HG03060 (cell line): ENCODE measurements at regions not wholly inside any gene's neighbourhood (a gene's known extent, or its start where the extent isn't known, plus 50 kb on each side); places are given as distances from the start of the nearest gene placed in this dataset.
"Not testable (repeated sequence)": the region's sequence is repeated elsewhere in the genome, so short reads cannot be mapped to it uniquely, and the experiment has no call there.

Experiments
- ATAC-seq: cut with Tn5 transposase; IDR thresholded peaks from one replicate; pipeline ENCODE4 v1.9.1; 2021; ENCODE audit warnings: low read depth, moderate number of reproducible peaks; ENCODE audit not compliant: unreplicated experiment

DNA sequence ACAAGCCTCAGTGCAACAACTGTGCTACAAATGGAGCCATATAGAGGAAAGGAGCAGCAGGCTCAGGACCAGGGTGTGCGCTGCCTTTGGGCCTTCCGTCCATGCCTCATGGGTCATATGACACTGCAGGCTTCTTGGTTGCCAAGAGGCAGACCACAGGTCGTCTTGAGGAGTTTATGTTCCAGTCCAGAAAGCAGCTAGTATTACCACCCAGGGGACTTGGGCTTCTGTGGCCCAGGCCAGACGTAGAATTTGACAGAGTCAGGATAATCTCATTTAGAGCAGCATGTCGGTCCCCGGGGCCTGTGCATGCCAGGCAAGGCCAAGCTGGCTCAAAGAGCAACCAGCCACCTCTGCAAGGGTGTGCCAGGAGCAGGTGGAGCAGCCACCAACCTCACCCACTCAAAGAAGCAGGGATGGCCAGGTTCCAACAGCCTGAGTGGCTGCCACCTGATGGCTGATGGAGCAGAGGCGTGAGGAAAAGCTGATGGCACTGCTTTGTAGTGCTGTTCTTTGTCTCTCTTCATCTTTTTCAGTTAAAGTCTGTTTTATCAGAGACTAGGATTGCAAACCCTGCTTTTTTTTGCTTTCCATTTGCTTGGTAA lies 109.1 kb downstream of the CCDC74A start:
- ATAC-seq: not testable (repeated sequence)

- not testable (repeated sequence) for ATAC-seq
These were observed 111.4 kb downstream of the CCDC74A start for GRCh38 chr2:131639001-131639620.

DNA sequence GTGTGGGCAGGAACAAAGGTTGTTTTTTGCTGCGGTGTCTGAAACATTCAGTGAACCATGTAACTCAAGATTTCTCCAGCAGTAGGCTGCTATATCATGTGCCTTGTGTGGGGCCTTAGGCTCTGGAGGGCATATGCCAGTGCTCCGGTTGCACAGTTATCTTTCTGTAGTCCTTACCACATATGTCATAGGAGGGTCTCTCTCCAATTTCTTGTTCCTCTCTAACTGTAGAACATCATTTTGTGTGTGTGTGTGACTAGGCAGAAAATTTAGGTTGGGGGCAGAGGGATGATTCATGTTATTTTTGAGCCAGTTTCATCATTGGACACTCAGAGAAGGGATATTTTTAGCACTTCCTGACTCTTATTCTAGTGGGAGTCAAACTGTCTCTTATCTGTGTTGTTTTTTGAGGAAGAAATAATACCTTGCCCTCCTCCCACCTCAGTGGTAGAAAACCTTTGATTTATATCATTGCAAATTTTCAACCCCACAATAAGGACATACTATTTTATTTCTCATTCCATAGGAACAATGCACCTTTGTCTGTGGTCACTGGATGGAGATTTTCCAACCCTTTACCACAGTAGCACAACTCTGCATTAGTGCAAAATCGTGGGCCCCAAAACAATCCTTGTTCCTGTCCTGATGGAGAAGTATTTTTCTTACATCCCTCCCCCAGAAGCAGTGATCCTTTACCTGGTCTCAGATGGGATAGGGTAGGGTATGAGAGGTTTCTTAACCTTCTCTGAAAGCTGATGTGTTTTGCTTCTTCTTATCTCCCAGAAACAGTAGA lies 113.9 kb downstream of the CCDC74A start:
- ATAC-seq: no peak

DNA sequence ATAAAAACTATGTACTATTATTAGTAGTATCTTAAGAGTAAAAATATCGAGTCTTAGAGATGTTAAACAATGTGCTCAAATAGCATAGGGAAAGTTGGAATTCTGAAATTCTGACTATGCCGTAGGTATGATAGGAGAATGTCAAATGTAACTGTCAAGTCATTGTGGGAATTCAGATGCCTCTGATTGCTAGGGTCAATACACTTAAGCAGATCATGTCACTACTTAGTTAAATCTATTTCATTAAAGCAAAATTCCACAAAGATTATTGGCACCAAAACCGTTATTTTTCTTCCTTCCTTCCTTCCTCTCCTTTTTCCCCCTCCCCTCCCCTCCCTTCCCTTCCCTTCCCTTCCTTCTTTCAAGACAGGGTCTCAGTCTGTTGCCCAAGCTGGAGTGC lies 115.5 kb downstream of the CCDC74A start:
- not testable (repeated sequence) for ATAC-seq

- ATAC-seq: no peak
These were observed 117.6 kb downstream of the CCDC74A start for GRCh38 chr2:131645177-131645765.

DNA sequence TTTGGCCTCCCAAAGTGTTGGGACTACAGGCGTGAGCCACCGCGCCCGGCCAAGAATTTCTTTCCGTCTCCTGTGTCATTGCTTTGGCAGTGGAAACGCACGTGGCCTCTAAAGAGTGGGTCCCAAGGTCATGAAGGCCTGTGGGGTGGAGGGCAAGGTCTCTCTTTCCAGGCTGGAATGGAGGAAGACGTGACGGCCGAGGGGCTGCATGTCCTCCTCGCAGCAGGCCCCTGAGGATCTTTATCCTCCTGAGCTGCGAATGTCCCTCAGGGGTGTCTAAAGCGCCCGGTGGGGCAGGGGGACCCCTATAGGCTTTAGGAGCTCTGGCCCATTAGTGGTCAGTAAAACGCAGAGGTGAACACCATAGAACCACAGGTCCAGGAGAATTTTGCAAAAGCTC lies 118.5 kb downstream of the CCDC74A start:
- ATAC-seq: not testable (repeated sequence)

DNA sequence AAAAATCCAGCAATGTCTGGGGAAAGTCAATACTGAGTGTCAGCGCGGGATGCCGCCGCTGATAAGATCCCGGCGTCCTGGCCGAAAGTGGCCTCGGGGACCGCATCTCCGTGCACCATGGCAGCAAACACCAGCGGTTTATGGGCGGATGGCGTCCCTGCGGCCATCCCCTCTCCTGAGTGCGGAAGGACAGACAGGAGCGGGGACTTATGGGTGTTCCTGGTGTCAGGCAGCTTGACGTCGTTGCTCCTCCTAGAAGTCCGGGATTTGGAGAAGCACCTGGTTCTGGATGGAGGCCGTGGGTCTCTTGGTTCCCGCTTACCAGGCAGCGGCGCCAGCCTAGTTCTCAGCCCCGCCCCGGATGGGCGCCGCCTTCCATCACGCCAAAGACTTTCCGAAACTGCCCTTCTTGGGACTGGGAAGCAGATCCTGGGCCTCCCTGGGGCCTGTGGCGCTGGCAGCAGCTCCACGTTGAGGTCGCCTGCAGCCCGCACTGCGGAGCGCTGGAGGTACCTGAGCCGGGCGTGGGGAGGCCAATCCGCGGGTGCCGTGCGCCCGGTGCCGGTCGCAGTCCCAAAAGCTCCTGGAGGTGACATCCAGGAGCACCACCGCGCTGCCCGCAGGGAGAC lies 119.1 kb downstream of the CCDC74A start:
- no peak for ATAC-seq

GRCh38 chr2:131648565-131648964 lies 120.9 kb downstream of the CCDC74A start:
- ATAC-seq: not testable (repeated sequence)

GRCh38 chr2:131652246-131652645 lies 124.6 kb downstream of the CCDC74A start:
- ATAC-seq: not testable (repeated sequence)

DNA sequence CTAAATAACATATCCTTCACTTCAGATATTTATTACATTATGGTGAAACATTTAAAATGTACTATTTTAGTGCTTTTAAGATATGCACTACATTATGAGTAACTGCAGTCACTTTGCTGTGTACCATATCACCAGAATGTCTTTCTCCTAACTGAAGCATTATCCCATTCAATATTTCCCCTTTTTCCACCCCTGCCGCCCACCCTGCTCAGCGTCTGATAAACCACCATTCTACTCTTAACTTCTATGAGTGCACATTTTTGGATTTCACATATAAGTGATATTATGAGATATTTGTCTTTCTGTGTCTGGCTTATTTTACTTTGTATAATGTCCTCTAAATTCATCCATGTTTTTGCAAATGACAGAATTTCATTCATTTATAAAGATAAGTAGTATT lies 126.4 kb downstream of the CCDC74A start:
- not testable (repeated sequence) for ATAC-seq

GRCh38 chr2:131656816-131657633 lies 129.3 kb downstream of the CCDC74A start:
- ATAC-seq: no peak

DNA sequence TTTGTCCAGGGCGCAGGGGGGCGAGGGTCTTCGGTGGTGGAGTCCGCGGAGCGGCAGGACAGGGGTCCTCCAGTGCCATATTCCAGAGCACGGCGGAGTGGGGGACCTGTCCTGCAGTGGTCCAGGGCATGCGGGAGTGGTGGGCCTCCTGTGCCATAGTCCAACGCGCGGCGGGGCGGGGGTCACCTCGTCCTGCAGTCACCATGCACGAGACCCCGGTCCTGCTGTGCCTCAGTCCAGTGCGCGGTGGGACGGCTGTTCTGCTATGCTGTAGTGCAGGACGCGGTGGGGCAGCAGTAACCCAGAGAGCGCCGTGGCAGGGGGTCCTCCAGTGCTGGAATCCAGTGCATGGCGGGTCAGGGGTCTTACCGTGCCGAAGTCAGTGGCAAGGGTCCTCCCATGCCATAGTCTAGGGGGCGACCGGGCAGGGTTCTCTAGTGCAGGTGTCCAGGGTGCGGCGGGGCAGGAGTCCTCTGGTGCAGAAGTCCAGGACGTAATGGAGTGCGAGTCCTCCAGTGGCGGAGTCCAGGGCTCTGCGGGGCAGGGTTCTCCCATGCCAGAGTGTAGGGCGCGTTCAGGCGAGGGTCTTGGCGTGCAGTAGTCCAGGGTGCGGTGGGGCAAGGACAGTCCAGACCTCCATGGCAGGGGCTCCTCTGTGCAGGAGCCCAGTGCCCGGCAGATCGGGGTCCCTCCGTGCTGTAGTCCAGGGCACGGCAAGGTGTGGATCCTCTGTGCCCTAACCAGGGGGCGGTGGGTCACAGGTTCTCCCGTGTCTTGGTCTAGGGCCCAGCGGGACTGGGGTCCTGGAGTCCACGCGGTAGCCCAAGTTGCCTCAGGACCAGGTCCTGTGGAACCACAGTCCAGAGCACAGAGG lies 130.4 kb downstream of the CCDC74A start:
- ATAC-seq: no peak

DNA sequence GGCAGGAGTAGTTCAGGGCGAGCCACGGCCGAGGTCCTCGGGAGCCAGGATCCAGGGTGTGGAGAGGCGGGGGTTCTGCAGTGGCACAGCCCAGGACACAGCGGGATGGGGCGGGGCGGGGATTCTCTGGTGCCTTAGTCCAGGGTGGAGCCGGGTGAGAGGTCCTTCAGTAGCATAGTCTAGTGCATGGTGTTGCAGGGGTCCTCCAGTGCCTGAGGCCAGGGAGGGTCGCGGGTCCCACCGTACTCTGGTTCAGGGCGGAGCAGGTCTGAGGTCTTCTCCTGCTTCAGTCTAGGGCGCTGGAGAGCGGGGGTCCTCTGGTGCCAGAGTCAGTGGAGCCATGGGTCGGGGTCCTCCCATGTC lies 131.1 kb downstream of the CCDC74A start:
- no peak for ATAC-seq

GRCh38 chr2:131659168-131659572 lies 131.5 kb downstream of the CCDC74A start:
- ATAC-seq: no peak

DNA sequence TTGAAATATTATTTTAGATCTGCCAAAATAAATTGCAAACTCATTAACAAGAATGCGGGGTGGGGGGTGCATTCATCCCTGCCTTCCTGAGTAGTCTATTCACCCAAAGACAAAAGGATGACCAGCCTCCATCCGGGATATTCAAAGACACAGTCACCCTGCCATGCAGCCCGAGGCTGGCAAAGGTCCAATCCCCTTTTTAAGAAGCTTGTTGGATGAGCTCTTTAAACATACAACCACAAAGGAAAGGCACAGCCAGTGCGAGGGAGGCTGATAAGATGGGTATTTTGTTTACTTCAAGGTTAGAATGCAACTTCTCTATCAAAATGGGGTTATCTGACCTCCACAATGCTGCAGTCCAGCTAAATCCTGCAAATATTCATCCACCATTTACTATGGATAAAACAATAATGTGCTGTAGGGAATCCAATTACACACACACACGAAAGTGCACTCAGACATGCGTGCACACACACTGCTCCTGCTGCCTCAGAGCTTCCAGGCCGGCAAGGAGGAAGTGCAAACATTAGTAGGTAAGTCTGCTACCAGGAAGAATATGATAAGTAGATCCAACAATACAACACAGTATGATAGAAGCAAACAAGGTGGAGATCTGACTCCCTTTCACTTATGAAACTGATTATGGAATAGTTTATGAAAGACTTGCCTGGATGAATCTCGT lies 133.6 kb downstream of the CCDC74A start:
- ATAC-seq: not testable (repeated sequence)

DNA sequence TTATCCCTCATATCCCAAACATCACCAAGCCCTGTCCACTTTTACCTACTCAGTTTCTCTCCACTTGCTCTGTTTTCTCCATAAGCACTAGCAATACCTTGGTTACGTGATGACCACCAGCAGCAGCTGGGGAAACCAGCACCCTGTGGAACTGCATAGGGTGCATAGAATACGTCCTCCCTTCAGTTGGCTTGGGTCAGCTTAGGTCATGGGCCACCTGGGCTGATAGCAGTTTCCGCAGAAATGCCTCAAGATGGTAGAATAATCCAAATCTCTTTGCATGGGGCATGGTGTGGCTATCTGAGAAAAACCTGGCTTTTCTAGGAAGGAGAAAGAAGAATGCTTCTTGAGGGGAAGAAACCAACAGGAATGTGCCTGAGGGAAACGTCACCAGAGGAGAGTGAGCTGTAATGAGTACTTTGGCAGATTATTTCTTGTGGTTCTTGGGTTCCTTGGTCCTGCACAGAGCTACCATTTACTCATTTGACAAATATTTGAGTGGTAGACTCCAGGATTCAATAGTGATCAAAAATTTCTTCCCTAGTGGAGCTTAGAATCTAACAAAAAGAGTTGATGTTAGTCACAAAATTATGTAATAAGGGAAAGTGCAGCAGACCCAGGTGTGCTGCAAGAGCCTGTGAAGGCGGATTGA lies 134.3 kb downstream of the CCDC74A start:
- not testable (repeated sequence) for ATAC-seq

DNA sequence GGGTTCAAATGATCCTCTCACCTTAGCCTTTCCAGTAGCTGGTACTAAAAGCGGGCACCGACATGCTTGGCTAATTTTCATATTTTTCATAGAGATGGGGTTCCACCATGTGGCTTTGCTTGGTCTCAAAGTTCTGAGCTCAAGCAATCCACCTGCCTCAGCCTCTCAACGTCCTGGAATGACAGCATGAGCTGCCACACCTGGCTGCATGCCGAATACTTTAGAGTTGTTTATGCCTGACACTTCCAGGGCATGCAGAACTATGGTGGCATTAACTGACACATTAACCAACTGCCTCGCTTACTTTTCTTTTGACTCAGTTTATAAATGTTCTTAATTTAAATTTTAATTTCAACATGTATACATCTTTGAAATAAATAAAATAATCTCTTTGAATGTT lies 135.8 kb downstream of the CCDC74A start:
- ATAC-seq: not testable (repeated sequence)

- ATAC-seq: not testable (repeated sequence)
These were observed 138.0 kb downstream of the CCDC74A start for GRCh38 chr2:131665716-131666115.
